H9 (cell line): ENCODE measurements at regions not wholly inside any gene's neighbourhood (a gene's known extent, or its start where the extent isn't known, plus 50 kb on each side); places are given as distances from the start of the nearest gene placed in this dataset.

Experiments used
- DNase-seq: peaks from one replicate; pipeline ENCODE4 v3.0.0-alpha.2; 2017
- H2AFZ ChIP-seq: one replicate; pipeline ENCODE4 v1.6.1; 2013; ENCODE audit warnings: mild to moderate bottlenecking, low read length, control low read depth, moderate library complexity
- H2AK5ac ChIP-seq: 2 replicates; pipeline ENCODE4 v1.6.1; 2013; ENCODE audit warnings: low read length, control low read depth, mixed read lengths; ENCODE audit not compliant: insufficient read length
- H2BK120ac ChIP-seq: one replicate; pipeline ENCODE4 v1.6.1; 2013; ENCODE audit warnings: low read depth, mild to moderate bottlenecking, low read length, control low read depth, inconsistent platforms; ENCODE audit not compliant: poor library complexity, severe bottlenecking
- H2BK12ac ChIP-seq: 2 replicates; pipeline ENCODE4 v1.6.1; 2013; ENCODE audit warnings: low read length, control low read depth, mixed read lengths, low read depth; ENCODE audit not compliant: insufficient read length
- H2BK15ac ChIP-seq: 2 replicates; pipeline ENCODE4 v1.6.1; 2013; ENCODE audit warnings: low read depth, low read length, control low read depth
- H2BK20ac ChIP-seq: one replicate; pipeline ENCODE4 v1.6.1; 2013; ENCODE audit warnings: low read depth, mild to moderate bottlenecking, low read length, control low read depth, inconsistent platforms; ENCODE audit not compliant: poor library complexity, severe bottlenecking
- H2BK5ac ChIP-seq: 2 replicates; pipeline ENCODE4 v1.6.1; 2013; ENCODE audit warnings: low read length, control low read depth, mixed read lengths; ENCODE audit not compliant: insufficient read length
- H3K14ac ChIP-seq: 2 replicates; pipeline ENCODE4 v1.6.1; 2013; ENCODE audit warnings: low read length, control low read depth; ENCODE audit not compliant: insufficient read depth
- H3K18ac ChIP-seq: 2 replicates; pipeline ENCODE4 v1.6.1; 2013; ENCODE audit warnings: low read depth, mild to moderate bottlenecking, mixed read lengths, low read length, control low read depth; ENCODE audit not compliant: insufficient read length
- H3K23ac ChIP-seq: 2 replicates; pipeline ENCODE4 v1.6.1; 2013; ENCODE audit warnings: low read length, control low read depth, mixed read lengths, low read depth; ENCODE audit not compliant: insufficient read length
- H3K23me2 ChIP-seq: 2 replicates; pipeline ENCODE4 v1.6.1; 2013; ENCODE audit warnings: low read depth, mild to moderate bottlenecking, mixed read lengths, low read length, control low read depth; ENCODE audit not compliant: insufficient read length, poor library complexity, severe bottlenecking
- H3K27ac ChIP-seq: 2 replicates; pipeline ENCODE4 v1.5.1; 2013; ENCODE audit warnings: low read length, control low read depth, mixed read lengths, low read depth; ENCODE audit not compliant: insufficient read length
- H3K27me3 ChIP-seq: 2 replicates; pipeline ENCODE4 v1.6.1; 2013; ENCODE audit warnings: low read length, control low read depth, inconsistent platforms; ENCODE audit not compliant: insufficient read depth
- H3K4ac ChIP-seq: 2 replicates; pipeline ENCODE4 v1.6.1; 2013; ENCODE audit warnings: low read depth, mild to moderate bottlenecking, control low read depth, inconsistent platforms, low read length, moderate library complexity
- H3K4me1 ChIP-seq: 2 replicates; pipeline ENCODE4 v1.6.1; 2013; ENCODE audit warnings: low read length, control low read depth, inconsistent platforms; ENCODE audit not compliant: insufficient read depth
- H3K4me2 ChIP-seq: 2 replicates; pipeline ENCODE4 v1.6.1; 2013; ENCODE audit warnings: low read length, control low read depth, mixed read lengths; ENCODE audit not compliant: insufficient read length, insufficient read depth
- H3K56ac ChIP-seq: 2 replicates; pipeline ENCODE4 v1.6.1; 2013; ENCODE audit warnings: low read depth, mild to moderate bottlenecking, mixed read lengths, low read length, control low read depth; ENCODE audit not compliant: insufficient read length
- H3K79me1 ChIP-seq: 2 replicates; pipeline ENCODE4 v1.6.1; 2013; ENCODE audit warnings: low read depth, mild to moderate bottlenecking, moderate library complexity, low read length, control low read depth, inconsistent platforms; ENCODE audit not compliant: insufficient read depth, poor library complexity, severe bottlenecking
- H3K79me2 ChIP-seq: 2 replicates; pipeline ENCODE4 v1.6.1; 2013; ENCODE audit warnings: low read length, control low read depth, inconsistent platforms; ENCODE audit not compliant: insufficient read depth
- H3K9ac ChIP-seq: 2 replicates; pipeline ENCODE4 v1.6.1; 2013; ENCODE audit warnings: low read length, control low read depth, mixed read lengths; ENCODE audit not compliant: insufficient read length; ENCODE audit errors: extremely low read depth
- H3K9me3 ChIP-seq: one replicate; pipeline ENCODE4 v1.6.1; 2013; ENCODE audit warnings: low read depth, low read length, inconsistent platforms; ENCODE audit not compliant: control insufficient read depth
- H3T11ph ChIP-seq: one replicate; pipeline ENCODE4 v1.6.1; 2013; ENCODE audit warnings: mild to moderate bottlenecking, low read length, control low read depth, inconsistent platforms
- H4K20me1 ChIP-seq: one replicate; pipeline ENCODE4 v1.6.1; 2013; ENCODE audit not compliant: control insufficient read depth, insufficient read length, insufficient read depth
- H4K5ac ChIP-seq: 2 replicates; pipeline ENCODE4 v1.6.1; 2013; ENCODE audit warnings: low read depth, mild to moderate bottlenecking, mixed read lengths, low read length, control low read depth; ENCODE audit not compliant: insufficient read length
- H4K8ac ChIP-seq: replicated peaks from 2 replicates; pipeline ENCODE4 v1.6.1; 2013; ENCODE audit warnings: low read length, control low read depth, mixed read lengths, low read depth; ENCODE audit not compliant: insufficient read length
- H4K91ac ChIP-seq: 2 replicates; pipeline ENCODE4 v1.6.1; 2013; ENCODE audit warnings: low read depth, mild to moderate bottlenecking, moderate library complexity, mixed read lengths, low read length, control low read depth; ENCODE audit not compliant: insufficient read length
- H3K27ac Mint-ChIP-seq, 3 experiments: 2 replicates in 2 of 3; 3 replicates in 1 of 3; pipeline ENCODE4 v1.8.0; 2020 to 2021; ENCODE audit warnings: mixed read lengths in 3 of 3, mild to moderate bottlenecking in 1 of 3, moderate library complexity in 1 of 3
- H3K27me3 Mint-ChIP-seq: 2 replicates; pipeline ENCODE4 v1.8.0; 2021; ENCODE audit warnings: low read depth, mild to moderate bottlenecking, moderate library complexity, mixed read lengths
- H3K36me3 Mint-ChIP-seq, 3 experiments: 2 replicates in 2 of 3; 3 replicates in 1 of 3; pipeline ENCODE4 v1.8.0; 2020 to 2021; ENCODE audit warnings: low read depth in 3 of 3, mixed read lengths in 3 of 3; ENCODE audit not compliant: insufficient read depth in 1 of 3
- H3K4me1 Mint-ChIP-seq, 2 experiments: 2 replicates each; pipeline ENCODE4 v1.8.0; 2020; ENCODE audit warnings: mixed read lengths in 2 of 2
- H3K4me3 Mint-ChIP-seq, 2 experiments: 2 replicates in 1 of 2; 3 replicates in 1 of 2; pipeline ENCODE4 v1.8.0; 2020 to 2021; ENCODE audit warnings: mild to moderate bottlenecking in 2 of 2, mixed read lengths in 2 of 2, moderate library complexity in 1 of 2
- H3K9me3 Mint-ChIP-seq, 2 experiments: 2 replicates in 1 of 2; 3 replicates in 1 of 2; pipeline ENCODE4 v1.8.0; 2020; ENCODE audit warnings: mild to moderate bottlenecking in 2 of 2, mixed read lengths in 2 of 2, moderate library complexity in 1 of 2
- WGBS: extraction: QIAGEN DNeasy Blood & Tissue Kit; methylation state at CpG from one replicate; pipeline ENCODE4 v1.1.7; 2013; ENCODE audit warnings: missing lambda C conversion rate, low lambda C conversion rate, mixed read lengths; ENCODE audit not compliant: insufficient read length; ENCODE audit errors: extremely low coverage; 5-methylcytosine and 5-hydroxymethylcytosine counted together
- TF ChIP-seq, protein P1 (sequence below): fragments of 200-600 bp; sonication (generic); conservative IDR thresholded peaks from 3 replicates; pipeline ENCODE4 v1.8.0; 2021; ENCODE audit warnings: antibody characterized with exemption, mild to moderate bottlenecking

GRCh38 chr4:111720866-111721265 lies 424.4 kb upstream of the FAM241A start:
- H3K27me3 ChIP-seq, result no peaks in the 10 kb centered on the region
- no peak overlapping the region for H3K18ac ChIP-seq
- no peak for DNase-seq
- no peaks in the 10 kb centered on the region for H4K20me1 ChIP-seq
- Mint-ChIP-seq H3K36me3 (no peaks in the 10 kb centered on the region), H3K4me1 (peaks cover 3 to 6% of the 10 kb centered on the region in 2 experiments), H3K27me3 (no peaks in the 10 kb centered on the region), H3K27ac (no peak overlapping the region), H3K9me3 (no peaks in the 10 kb centered on the region), H3K4me3 (no peak overlapping the region)
- H3K14ac ChIP-seq, result no peak overlapping the region
- TF ChIP-seq, protein P1, sequence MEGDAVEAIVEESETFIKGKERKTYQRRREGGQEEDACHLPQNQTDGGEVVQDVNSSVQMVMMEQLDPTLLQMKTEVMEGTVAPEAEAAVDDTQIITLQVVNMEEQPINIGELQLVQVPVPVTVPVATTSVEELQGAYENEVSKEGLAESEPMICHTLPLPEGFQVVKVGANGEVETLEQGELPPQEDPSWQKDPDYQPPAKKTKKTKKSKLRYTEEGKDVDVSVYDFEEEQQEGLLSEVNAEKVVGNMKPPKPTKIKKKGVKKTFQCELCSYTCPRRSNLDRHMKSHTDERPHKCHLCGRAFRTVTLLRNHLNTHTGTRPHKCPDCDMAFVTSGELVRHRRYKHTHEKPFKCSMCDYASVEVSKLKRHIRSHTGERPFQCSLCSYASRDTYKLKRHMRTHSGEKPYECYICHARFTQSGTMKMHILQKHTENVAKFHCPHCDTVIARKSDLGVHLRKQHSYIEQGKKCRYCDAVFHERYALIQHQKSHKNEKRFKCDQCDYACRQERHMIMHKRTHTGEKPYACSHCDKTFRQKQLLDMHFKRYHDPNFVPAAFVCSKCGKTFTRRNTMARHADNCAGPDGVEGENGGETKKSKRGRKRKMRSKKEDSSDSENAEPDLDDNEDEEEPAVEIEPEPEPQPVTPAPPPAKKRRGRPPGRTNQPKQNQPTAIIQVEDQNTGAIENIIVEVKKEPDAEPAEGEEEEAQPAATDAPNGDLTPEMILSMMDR, result no peak
- peak overlapping the region; percentile 78 for H4K5ac ChIP-seq
- H3K4me1 ChIP-seq, result no peaks in the 10 kb centered on the region
- no CpG with 5 or more reads among the region's 4 CpGs for WGBS
- H3T11ph ChIP-seq, result no peak overlapping the region
- no peaks in the 10 kb centered on the region for H3K79me2 ChIP-seq
- H4K91ac ChIP-seq, result no peak overlapping the region
- no peaks in the 10 kb centered on the region for H3K9me3 ChIP-seq
- no peak overlapping the region for H2BK12ac ChIP-seq
- no peak overlapping the region for H2BK15ac ChIP-seq
- H3K23me2 ChIP-seq, result no peaks in the 10 kb centered on the region
- no peak overlapping the region for H3K4ac ChIP-seq
- H3K56ac ChIP-seq, result no peak overlapping the region
- no peak overlapping the region for H3K4me2 ChIP-seq
- no peak overlapping the region for H2BK20ac ChIP-seq
- H3K27ac ChIP-seq, result no peak overlapping the region
- H3K79me1 ChIP-seq, result no peaks in the 10 kb centered on the region
- no peak overlapping the region for H3K9ac ChIP-seq
- H3K23ac ChIP-seq, result no peak overlapping the region
- H2BK120ac ChIP-seq, result no peak overlapping the region
- H2AK5ac ChIP-seq, result no peak overlapping the region
- no peak overlapping the region for H4K8ac ChIP-seq
- H2BK5ac ChIP-seq, result peak overlapping the region; percentile 53
- no peak overlapping the region for H2AFZ ChIP-seq
